Mucosa of descending colon (tissue), 3 donors: ENCODE measurements at regions not wholly inside any gene's neighbourhood (a gene's known extent, or its start where the extent isn't known, plus 50 kb on each side); places are given as distances from the start of the nearest gene placed in this dataset.

Experiments used
- ATAC-seq: fragments of 200-7000 bp; cut with Tn5 transposase; one replicate; pipeline ENCODE4 v1.9.1; 2020; ENCODE audit warnings: mild to moderate bottlenecking, moderate library complexity
- DNase-seq, 3 donors: peaks; one replicate each; pipeline ENCODE4 v3.0.0-alpha.2; 2020
- H3K36me3 ChIP-seq: fragments of 200-600 bp; one replicate; pipeline ENCODE4 v1.8.0; 2021; ENCODE audit warnings: low read depth, mild to moderate bottlenecking
- H3K4me1 ChIP-seq: fragments of 200-600 bp; one replicate; pipeline ENCODE4 v1.8.0; 2021; ENCODE audit warnings: low read depth, mild to moderate bottlenecking
- H3K4me3 ChIP-seq: fragments of 200-600 bp; one replicate; pipeline ENCODE4 v1.8.0; 2021; ENCODE audit warnings: mild to moderate bottlenecking
- H3K9me3 ChIP-seq: fragments of 200-600 bp; one replicate; pipeline ENCODE4 v1.8.0; 2021; ENCODE audit warnings: mild to moderate bottlenecking
- CTCF ChIP-seq: fragments of 200-600 bp; IDR thresholded peaks from one replicate; pipeline ENCODE4 v1.8.0; 2022; ENCODE audit warnings: antibody characterized with exemption, mild to moderate bottlenecking
- intact Hi-C, 2 donors: fragments of 100-400 bp; cut with DNase I in 1 of 2; cut with micrococcal nuclease in 1 of 2; formaldehyde crosslinking; loops; one replicate each; pipeline versions ENCODE4 v1.11.0 to v1.11.1; 2022; cut with DNase I, micrococcal nuclease
- donor health status: DM: no; HTN: no; CAD: no; lungs with moderate emphysema.
- donor health status: DM: no; HTN: no; CAD: no.
- donor health status: DM: no; HTN: yes; CAD: no.

- intact Hi-C loops: no loop called here
- DNase-seq (no peak), ATAC-seq (no peak)
- Histone ChIP-seq H3K4me3 (no peak overlapping the region), H3K9me3 (peaks cover 20% of the 10 kb centered on the region), H3K4me1 (no peaks in the 10 kb centered on the region), H3K36me3 (no peaks in the 10 kb centered on the region)
- no peak for TF ChIP-seq CTCF
These were observed 462.8 kb upstream of the ZWINT start for GRCh38 chr10:56823849-56824248.

- no peak for TF ChIP-seq CTCF
- no peak for DNase-seq
- no peaks in the 10 kb centered on the region for H3K9me3 ChIP-seq
- no peaks in the 10 kb centered on the region for H3K4me1 ChIP-seq
- intact Hi-C loops: no loop called here
- ATAC-seq: no peak
- H3K36me3 ChIP-seq: no peaks in the 10 kb centered on the region
- H3K4me3 ChIP-seq: no peak overlapping the region
These were observed 444.0 kb upstream of the ZWINT start for GRCh38 chr10:56805022-56805421.

GRCh38 chr10:56785292-56785691 lies 424.2 kb upstream of the ZWINT start:
- no peak for TF ChIP-seq CTCF
- H3K4me1 ChIP-seq: no peaks in the 10 kb centered on the region
- intact Hi-C loops: no loop called here
- no peak for DNase-seq
- H3K4me3 ChIP-seq: no peak overlapping the region
- no peaks in the 10 kb centered on the region for H3K9me3 ChIP-seq
- ATAC-seq: no peak
- no peaks in the 10 kb centered on the region for H3K36me3 ChIP-seq

- DNase-seq (no peak), ATAC-seq (no peak)
- intact Hi-C loops: no loop called here
- Histone ChIP-seq H3K36me3 (no peaks in the 10 kb centered on the region), H3K4me3 (no peak overlapping the region), H3K9me3 (no peaks in the 10 kb centered on the region), H3K4me1 (no peaks in the 10 kb centered on the region)
- no peak for TF ChIP-seq CTCF
These were observed 421.4 kb upstream of the ZWINT start for GRCh38 chr10:56782503-56782902.

- DNase-seq: no peak
- peaks cover 21% of the 10 kb centered on the region for H3K9me3 ChIP-seq
- no peak for TF ChIP-seq CTCF
- no peaks in the 10 kb centered on the region for H3K36me3 ChIP-seq
- H3K4me1 ChIP-seq: no peaks in the 10 kb centered on the region
- intact Hi-C loops: no loop called here
- H3K4me3 ChIP-seq: no peak overlapping the region
- no peak for ATAC-seq
These were observed 410.3 kb upstream of the ZWINT start for GRCh38 chr10:56771343-56771742.

- DNase-seq (no peak), ATAC-seq (no peak)
- no peak overlapping the region for H3K4me3 ChIP-seq
- no peaks in the 10 kb centered on the region for H3K4me1 ChIP-seq
- no peaks in the 10 kb centered on the region for H3K36me3 ChIP-seq
- intact Hi-C loops: no loop called here
- no peak for TF ChIP-seq CTCF
- H3K9me3 ChIP-seq: no peaks in the 10 kb centered on the region
These were observed 402.0 kb upstream of the ZWINT start for GRCh38 chr10:56763090-56763489.
